H9 (cell line): ENCODE measurements at regions not wholly inside any gene's neighbourhood (a gene's known extent, or its start where the extent isn't known, plus 50 kb on each side); places are given as distances from the start of the nearest gene placed in this dataset.

Source experiments
- DNase-seq: peaks from one replicate; pipeline ENCODE4 v3.0.0-alpha.2; 2017
- H2AFZ ChIP-seq: one replicate; pipeline ENCODE4 v1.6.1; 2013; ENCODE audit warnings: mild to moderate bottlenecking, low read length, control low read depth, moderate library complexity
- H2AK5ac ChIP-seq: 2 replicates; pipeline ENCODE4 v1.6.1; 2013; ENCODE audit warnings: low read length, control low read depth, mixed read lengths; ENCODE audit not compliant: insufficient read length
- H2BK120ac ChIP-seq: one replicate; pipeline ENCODE4 v1.6.1; 2013; ENCODE audit warnings: low read depth, mild to moderate bottlenecking, low read length, control low read depth, inconsistent platforms; ENCODE audit not compliant: poor library complexity, severe bottlenecking
- H2BK12ac ChIP-seq: 2 replicates; pipeline ENCODE4 v1.6.1; 2013; ENCODE audit warnings: low read length, control low read depth, mixed read lengths, low read depth; ENCODE audit not compliant: insufficient read length
- H2BK15ac ChIP-seq: 2 replicates; pipeline ENCODE4 v1.6.1; 2013; ENCODE audit warnings: low read depth, low read length, control low read depth
- H2BK20ac ChIP-seq: one replicate; pipeline ENCODE4 v1.6.1; 2013; ENCODE audit warnings: low read depth, mild to moderate bottlenecking, low read length, control low read depth, inconsistent platforms; ENCODE audit not compliant: poor library complexity, severe bottlenecking
- H2BK5ac ChIP-seq: 2 replicates; pipeline ENCODE4 v1.6.1; 2013; ENCODE audit warnings: low read length, control low read depth, mixed read lengths; ENCODE audit not compliant: insufficient read length
- H3K14ac ChIP-seq: 2 replicates; pipeline ENCODE4 v1.6.1; 2013; ENCODE audit warnings: low read length, control low read depth; ENCODE audit not compliant: insufficient read depth
- H3K18ac ChIP-seq: 2 replicates; pipeline ENCODE4 v1.6.1; 2013; ENCODE audit warnings: low read depth, mild to moderate bottlenecking, mixed read lengths, low read length, control low read depth; ENCODE audit not compliant: insufficient read length
- H3K23ac ChIP-seq: 2 replicates; pipeline ENCODE4 v1.6.1; 2013; ENCODE audit warnings: low read length, control low read depth, mixed read lengths, low read depth; ENCODE audit not compliant: insufficient read length
- H3K23me2 ChIP-seq: 2 replicates; pipeline ENCODE4 v1.6.1; 2013; ENCODE audit warnings: low read depth, mild to moderate bottlenecking, mixed read lengths, low read length, control low read depth; ENCODE audit not compliant: insufficient read length, poor library complexity, severe bottlenecking
- H3K27ac ChIP-seq: 2 replicates; pipeline ENCODE4 v1.5.1; 2013; ENCODE audit warnings: low read length, control low read depth, mixed read lengths, low read depth; ENCODE audit not compliant: insufficient read length
- H3K27me3 ChIP-seq: 2 replicates; pipeline ENCODE4 v1.6.1; 2013; ENCODE audit warnings: low read length, control low read depth, inconsistent platforms; ENCODE audit not compliant: insufficient read depth
- H3K4ac ChIP-seq: 2 replicates; pipeline ENCODE4 v1.6.1; 2013; ENCODE audit warnings: low read depth, mild to moderate bottlenecking, control low read depth, inconsistent platforms, low read length, moderate library complexity
- H3K4me1 ChIP-seq: 2 replicates; pipeline ENCODE4 v1.6.1; 2013; ENCODE audit warnings: low read length, control low read depth, inconsistent platforms; ENCODE audit not compliant: insufficient read depth
- H3K4me2 ChIP-seq: 2 replicates; pipeline ENCODE4 v1.6.1; 2013; ENCODE audit warnings: low read length, control low read depth, mixed read lengths; ENCODE audit not compliant: insufficient read length, insufficient read depth
- H3K56ac ChIP-seq: 2 replicates; pipeline ENCODE4 v1.6.1; 2013; ENCODE audit warnings: low read depth, mild to moderate bottlenecking, mixed read lengths, low read length, control low read depth; ENCODE audit not compliant: insufficient read length
- H3K79me1 ChIP-seq: 2 replicates; pipeline ENCODE4 v1.6.1; 2013; ENCODE audit warnings: low read depth, mild to moderate bottlenecking, moderate library complexity, low read length, control low read depth, inconsistent platforms; ENCODE audit not compliant: insufficient read depth, poor library complexity, severe bottlenecking
- H3K79me2 ChIP-seq: 2 replicates; pipeline ENCODE4 v1.6.1; 2013; ENCODE audit warnings: low read length, control low read depth, inconsistent platforms; ENCODE audit not compliant: insufficient read depth
- H3K9ac ChIP-seq: 2 replicates; pipeline ENCODE4 v1.6.1; 2013; ENCODE audit warnings: low read length, control low read depth, mixed read lengths; ENCODE audit not compliant: insufficient read length; ENCODE audit errors: extremely low read depth
- H3K9me3 ChIP-seq: one replicate; pipeline ENCODE4 v1.6.1; 2013; ENCODE audit warnings: low read depth, low read length, inconsistent platforms; ENCODE audit not compliant: control insufficient read depth
- H3T11ph ChIP-seq: one replicate; pipeline ENCODE4 v1.6.1; 2013; ENCODE audit warnings: mild to moderate bottlenecking, low read length, control low read depth, inconsistent platforms
- H4K20me1 ChIP-seq: one replicate; pipeline ENCODE4 v1.6.1; 2013; ENCODE audit not compliant: control insufficient read depth, insufficient read length, insufficient read depth
- H4K5ac ChIP-seq: 2 replicates; pipeline ENCODE4 v1.6.1; 2013; ENCODE audit warnings: low read depth, mild to moderate bottlenecking, mixed read lengths, low read length, control low read depth; ENCODE audit not compliant: insufficient read length
- H4K8ac ChIP-seq: replicated peaks from 2 replicates; pipeline ENCODE4 v1.6.1; 2013; ENCODE audit warnings: low read length, control low read depth, mixed read lengths, low read depth; ENCODE audit not compliant: insufficient read length
- H4K91ac ChIP-seq: 2 replicates; pipeline ENCODE4 v1.6.1; 2013; ENCODE audit warnings: low read depth, mild to moderate bottlenecking, moderate library complexity, mixed read lengths, low read length, control low read depth; ENCODE audit not compliant: insufficient read length
- H3K27ac Mint-ChIP-seq, 3 experiments: 2 replicates in 2 of 3; 3 replicates in 1 of 3; pipeline ENCODE4 v1.8.0; 2020 to 2021; ENCODE audit warnings: mixed read lengths in 3 of 3, mild to moderate bottlenecking in 1 of 3, moderate library complexity in 1 of 3
- H3K27me3 Mint-ChIP-seq: 2 replicates; pipeline ENCODE4 v1.8.0; 2021; ENCODE audit warnings: low read depth, mild to moderate bottlenecking, moderate library complexity, mixed read lengths
- H3K36me3 Mint-ChIP-seq, 3 experiments: 2 replicates in 2 of 3; 3 replicates in 1 of 3; pipeline ENCODE4 v1.8.0; 2020 to 2021; ENCODE audit warnings: low read depth in 3 of 3, mixed read lengths in 3 of 3; ENCODE audit not compliant: insufficient read depth in 1 of 3
- H3K4me1 Mint-ChIP-seq, 2 experiments: 2 replicates each; pipeline ENCODE4 v1.8.0; 2020; ENCODE audit warnings: mixed read lengths in 2 of 2
- H3K4me3 Mint-ChIP-seq, 2 experiments: 2 replicates in 1 of 2; 3 replicates in 1 of 2; pipeline ENCODE4 v1.8.0; 2020 to 2021; ENCODE audit warnings: mild to moderate bottlenecking in 2 of 2, mixed read lengths in 2 of 2, moderate library complexity in 1 of 2
- H3K9me3 Mint-ChIP-seq, 2 experiments: 2 replicates in 1 of 2; 3 replicates in 1 of 2; pipeline ENCODE4 v1.8.0; 2020; ENCODE audit warnings: mild to moderate bottlenecking in 2 of 2, mixed read lengths in 2 of 2, moderate library complexity in 1 of 2
- WGBS: extraction: QIAGEN DNeasy Blood & Tissue Kit; methylation state at CpG from one replicate; pipeline ENCODE4 v1.1.7; 2013; ENCODE audit warnings: missing lambda C conversion rate, low lambda C conversion rate, mixed read lengths; ENCODE audit not compliant: insufficient read length; ENCODE audit errors: extremely low coverage; 5-methylcytosine and 5-hydroxymethylcytosine counted together
- TF ChIP-seq, protein P1 (sequence below): fragments of 200-600 bp; sonication (generic); conservative IDR thresholded peaks from 3 replicates; pipeline ENCODE4 v1.8.0; 2021; ENCODE audit warnings: antibody characterized with exemption, mild to moderate bottlenecking

DNA sequence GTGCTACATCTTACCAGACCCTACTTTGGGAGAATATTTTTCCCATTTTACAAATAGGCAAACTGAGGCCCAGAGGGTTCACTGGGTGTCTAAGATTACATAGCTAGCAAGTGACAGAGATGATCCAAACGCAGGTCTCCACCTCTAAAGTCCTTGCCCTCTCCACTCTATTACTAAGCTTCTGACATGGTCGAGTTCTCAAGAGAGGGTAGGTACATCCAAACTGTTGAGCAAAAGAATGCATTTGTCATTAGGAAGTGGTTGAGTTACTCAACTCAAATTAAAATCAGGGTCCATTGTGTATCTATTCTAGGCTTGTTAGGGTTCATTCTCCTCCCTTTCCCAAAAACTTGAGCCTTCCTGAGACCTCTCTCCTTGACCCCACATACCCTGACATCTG is 680.6 kb upstream of the FANCL start:
- H3K14ac ChIP-seq = no peak overlapping the region
- H3K56ac ChIP-seq = no peak overlapping the region
- H2BK12ac ChIP-seq = no peak overlapping the region
- TF ChIP-seq, protein P1, sequence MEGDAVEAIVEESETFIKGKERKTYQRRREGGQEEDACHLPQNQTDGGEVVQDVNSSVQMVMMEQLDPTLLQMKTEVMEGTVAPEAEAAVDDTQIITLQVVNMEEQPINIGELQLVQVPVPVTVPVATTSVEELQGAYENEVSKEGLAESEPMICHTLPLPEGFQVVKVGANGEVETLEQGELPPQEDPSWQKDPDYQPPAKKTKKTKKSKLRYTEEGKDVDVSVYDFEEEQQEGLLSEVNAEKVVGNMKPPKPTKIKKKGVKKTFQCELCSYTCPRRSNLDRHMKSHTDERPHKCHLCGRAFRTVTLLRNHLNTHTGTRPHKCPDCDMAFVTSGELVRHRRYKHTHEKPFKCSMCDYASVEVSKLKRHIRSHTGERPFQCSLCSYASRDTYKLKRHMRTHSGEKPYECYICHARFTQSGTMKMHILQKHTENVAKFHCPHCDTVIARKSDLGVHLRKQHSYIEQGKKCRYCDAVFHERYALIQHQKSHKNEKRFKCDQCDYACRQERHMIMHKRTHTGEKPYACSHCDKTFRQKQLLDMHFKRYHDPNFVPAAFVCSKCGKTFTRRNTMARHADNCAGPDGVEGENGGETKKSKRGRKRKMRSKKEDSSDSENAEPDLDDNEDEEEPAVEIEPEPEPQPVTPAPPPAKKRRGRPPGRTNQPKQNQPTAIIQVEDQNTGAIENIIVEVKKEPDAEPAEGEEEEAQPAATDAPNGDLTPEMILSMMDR = no peak
- no peak overlapping the region for H3K23ac ChIP-seq
- no peak overlapping the region for H4K5ac ChIP-seq
- H4K20me1 ChIP-seq = no peaks in the 10 kb centered on the region
- H2BK5ac ChIP-seq = no peak overlapping the region
- WGBS = no CpG with 5 or more reads among the region's 2 CpGs
- H2BK15ac ChIP-seq = no peak overlapping the region
- no peak overlapping the region for H2BK120ac ChIP-seq
- H3K79me2 ChIP-seq = no peaks in the 10 kb centered on the region
- H3K23me2 ChIP-seq = no peaks in the 10 kb centered on the region
- no peaks in the 10 kb centered on the region for H3K9me3 ChIP-seq
- Mint-ChIP-seq H3K27me3 (no peaks in the 10 kb centered on the region), H3K36me3 (no peaks in the 10 kb centered on the region; a peak in 1 of 7 replicates), H3K27ac (no peak overlapping the region), H3K4me3 (no peak overlapping the region), H3K4me1 (peaks cover 8% of the 10 kb centered on the region in 2 experiments), H3K9me3 (no peaks in the 10 kb centered on the region)
- no peak overlapping the region for H2AK5ac ChIP-seq
- no peak overlapping the region for H2AFZ ChIP-seq
- no peak overlapping the region for H3K4ac ChIP-seq
- H3K9ac ChIP-seq = no peak overlapping the region
- H3T11ph ChIP-seq = no peak overlapping the region
- no peaks in the 10 kb centered on the region for H3K79me1 ChIP-seq
- no peak overlapping the region for H3K27ac ChIP-seq
- H4K91ac ChIP-seq = no peak overlapping the region
- no peaks in the 10 kb centered on the region for H3K27me3 ChIP-seq
- DNase-seq = no peak
- 0 out of 2 replicates have a peak, but pooled peaks cover 5% of the 10 kb centered on the region for H3K4me1 ChIP-seq
- H3K18ac ChIP-seq = no peak overlapping the region
- no peak overlapping the region for H4K8ac ChIP-seq
- H2BK20ac ChIP-seq = no peak overlapping the region
- H3K4me2 ChIP-seq = no peak overlapping the region
